ENCODE measurements at regions not wholly inside any gene's neighbourhood (a gene's known extent, or its start where the extent isn't known, plus 50 kb on each side); places are given as distances from the start of the nearest gene placed in this dataset.

- H3K27ac ChIP-seq: peak overlapping the region; percentile 84
- peaks cover 22% of the 10 kb centered on the region for H3K4me1 ChIP-seq
- DNase-seq: peak; percentile 74 to 88
- H3K36me3 ChIP-seq: no peaks in the 10 kb centered on the region
- H3K27me3 ChIP-seq: no peaks in the 10 kb centered on the region
- H3K4me3 ChIP-seq: no peak overlapping the region
- 0 out of 2 replicates have a peak, but pooled peaks cover 4% of the 10 kb centered on the region for H3K9me3 ChIP-seq (replicated peaks)
These were observed 56.8 kb upstream of the ABI3BP start for GRCh38 chr3:101050046-101050445.

DNA sequence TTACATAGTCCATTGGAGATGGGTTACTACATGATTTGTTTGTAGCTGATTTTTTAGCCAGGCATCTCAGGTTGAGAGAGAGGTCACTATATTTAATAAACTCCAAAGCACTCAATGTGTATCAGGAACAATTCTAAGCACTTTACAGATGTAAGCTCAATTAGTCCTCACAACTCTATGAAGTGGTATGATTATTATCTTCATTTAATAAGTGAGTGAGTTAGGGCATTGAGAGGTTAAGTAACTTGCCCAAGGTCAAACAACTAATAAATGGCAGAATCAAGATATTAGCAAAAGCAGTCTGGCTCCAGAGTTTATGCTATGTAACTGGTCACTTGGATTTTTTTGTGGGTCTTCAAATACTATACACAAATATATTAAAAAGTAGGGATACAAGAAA, 56.3 kb upstream of the ABI3BP start:
- no peaks in the 10 kb centered on the region for H3K27me3 ChIP-seq
- no peak overlapping the region for H3K4me3 ChIP-seq
- no peaks in the 10 kb centered on the region for H3K36me3 ChIP-seq
- H3K4me1 ChIP-seq: peaks cover 22% of the 10 kb centered on the region
- no peak for DNase-seq
- H3K27ac ChIP-seq: peak overlapping the region; percentile 84
- 0 out of 2 replicates have a peak, but pooled peaks cover 4% of the 10 kb centered on the region for H3K9me3 ChIP-seq (replicated peaks)

GRCh38 chr3:101043687-101044078, 50.5 kb upstream of the ABI3BP start:
- Histone ChIP-seq H3K4me3 (no peak overlapping the region), H3K4me1 (peaks cover 27% of the 10 kb centered on the region), H3K27ac (no peak overlapping the region; the same call in 1 of the 2 replicates), H3K27me3 (no peaks in the 10 kb centered on the region), H3K36me3 (no peaks in the 10 kb centered on the region), H3K9me3 (replicated peaks) (0 out of 2 replicates have a peak, but pooled peaks cover 4% of the 10 kb centered on the region)
- peak; percentile 39 to 57 for DNase-seq

DNA sequence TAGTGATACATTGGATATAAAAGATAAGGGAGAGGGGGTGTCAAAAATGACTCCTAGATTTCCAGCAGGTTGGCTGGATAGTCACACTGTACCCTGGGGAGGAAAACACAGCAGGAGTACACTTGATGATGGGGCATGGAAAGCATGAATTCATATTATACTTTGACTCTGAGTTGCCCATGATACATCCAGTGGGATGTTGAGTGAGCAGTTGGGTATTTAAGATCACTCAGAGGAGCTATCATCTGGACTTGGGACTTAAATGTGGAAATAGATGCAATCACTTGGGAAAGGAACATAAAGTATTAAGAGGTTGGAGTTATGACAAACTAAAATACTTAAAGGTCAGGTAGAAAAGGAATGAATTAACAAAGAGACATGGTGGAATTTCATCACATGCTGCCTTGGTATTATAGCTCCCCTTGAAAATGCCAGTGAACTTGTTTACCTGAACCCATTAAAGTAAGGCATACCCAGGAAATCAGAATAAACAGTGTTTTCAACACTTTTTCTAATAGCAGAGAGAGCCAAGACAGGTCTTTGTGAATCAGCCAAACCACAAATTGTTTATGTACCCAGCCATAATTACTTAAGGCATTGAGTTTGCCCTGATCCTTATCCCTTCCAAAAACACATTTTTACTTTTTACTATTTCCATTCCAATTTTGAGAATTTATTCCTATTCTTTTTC, 49.9 kb upstream of the ABI3BP start:
- no peaks in the 10 kb centered on the region for H3K36me3 ChIP-seq
- peak in 1 of 2 experiments; percentile 49 for DNase-seq
- H3K9me3 ChIP-seq (replicated peaks): 0 out of 2 replicates have a peak, but pooled peaks cover 4% of the 10 kb centered on the region
- peaks cover 30% of the 10 kb centered on the region for H3K4me1 ChIP-seq
- no peaks in the 10 kb centered on the region for H3K27me3 ChIP-seq
- H3K27ac ChIP-seq: no peak overlapping the region; the same call in 1 of the 2 replicates
- no peak overlapping the region for H3K4me3 ChIP-seq
